Cardiac muscle cell (in vitro differentiated cells and primary cell): ENCODE measurements at regions not wholly inside any gene's neighbourhood (a gene's known extent, or its start where the extent isn't known, plus 50 kb on each side); places are given as distances from the start of the nearest gene placed in this dataset.

ENCODE experiments used
- DNase-seq, 2 donors: peaks; one replicate each; pipeline versions ENCODE4 v3.0.0 to v3.0.0-alpha.2; 2010 to 2017; ENCODE audit warnings: low read depth in 1 of 2, low spot score in 1 of 2
- H3K27ac ChIP-seq: fragments of 200-600 bp; sonication (generic); 2 replicates; pipeline ENCODE4 v1.5.1; 2016
- H3K27me3 ChIP-seq: fragments of 200-600 bp; sonication (generic); 2 replicates; pipeline ENCODE4 v1.6.0; 2016; ENCODE audit warnings: control low read depth
- H3K36me3 ChIP-seq: fragments of 200-600 bp; sonication (generic); 2 replicates; pipeline ENCODE4 v1.5.1; 2016; ENCODE audit warnings: control low read depth
- H3K4me1 ChIP-seq: fragments of 200-600 bp; sonication (generic); 2 replicates; pipeline ENCODE4 v1.8.1; 2017; ENCODE audit warnings: low read depth, mild to moderate bottlenecking, mixed run types
- H3K4me3 ChIP-seq: fragments of 200-600 bp; sonication (generic); 2 replicates; pipeline ENCODE4 v1.5.1; 2016; ENCODE audit warnings: mild to moderate bottlenecking
- H3K9me3 ChIP-seq: fragments of 200-600 bp; sonication (generic); 2 replicates; pipeline ENCODE4 v1.5.1; 2017; ENCODE audit warnings: low read depth, mild to moderate bottlenecking, control low read depth
- CTCF ChIP-seq: IDR thresholded peaks from 2 replicates; pipeline ENCODE4 v1.5.1; 2012; ENCODE audit warnings: low read depth, mild to moderate bottlenecking, low read length

GRCh38 chr6:14287707-14288106 lies 170.1 kb downstream of the CD83 start:
- Histone ChIP-seq H3K4me1 (peaks cover 5% of the 10 kb centered on the region), H3K4me3 (no peak overlapping the region), H3K27me3 (no peaks in the 10 kb centered on the region), H3K9me3 (no peaks in the 10 kb centered on the region), H3K27ac (no peak overlapping the region), H3K36me3 (no peaks in the 10 kb centered on the region)
- DNase-seq = no peak
- TF ChIP-seq CTCF = no peak

GRCh38 chr6:14288910-14289309 lies 171.3 kb downstream of the CD83 start:
- Histone ChIP-seq H3K4me3 (no peak overlapping the region), H3K4me1 (peaks cover under 1% of the 10 kb centered on the region), H3K27me3 (no peaks in the 10 kb centered on the region), H3K36me3 (no peaks in the 10 kb centered on the region), H3K27ac (no peak overlapping the region), H3K9me3 (no peaks in the 10 kb centered on the region)
- no peak for TF ChIP-seq CTCF
- no peak for DNase-seq

- no peaks in the 10 kb centered on the region for H3K9me3 ChIP-seq
- no peak for DNase-seq
- no peak for TF ChIP-seq CTCF
- no peaks in the 10 kb centered on the region for H3K4me1 ChIP-seq
- no peaks in the 10 kb centered on the region for H3K27me3 ChIP-seq
- H3K36me3 ChIP-seq = no peaks in the 10 kb centered on the region
- H3K4me3 ChIP-seq = no peak overlapping the region
- H3K27ac ChIP-seq = no peak overlapping the region
These were observed 172.6 kb downstream of the CD83 start for GRCh38 chr6:14290041-14290771.

GRCh38 chr6:14290772-14291330 lies 173.3 kb downstream of the CD83 start:
- no peaks in the 10 kb centered on the region for H3K36me3 ChIP-seq
- no peaks in the 10 kb centered on the region for H3K4me1 ChIP-seq
- H3K9me3 ChIP-seq = no peaks in the 10 kb centered on the region
- H3K27ac ChIP-seq = no peak overlapping the region
- DNase-seq = no peak
- H3K4me3 ChIP-seq = no peak overlapping the region
- TF ChIP-seq CTCF = no peak
- no peaks in the 10 kb centered on the region for H3K27me3 ChIP-seq

GRCh38 chr6:14291331-14291730 lies 173.8 kb downstream of the CD83 start:
- Histone ChIP-seq H3K9me3 (no peaks in the 10 kb centered on the region), H3K4me1 (no peaks in the 10 kb centered on the region), H3K27ac (no peak overlapping the region), H3K27me3 (no peaks in the 10 kb centered on the region), H3K36me3 (no peaks in the 10 kb centered on the region), H3K4me3 (no peak overlapping the region)
- no peak for DNase-seq
- TF ChIP-seq CTCF = no peak
